Brain microvascular endothelial cell (primary cell): ENCODE measurements at regions not wholly inside any gene's neighbourhood (a gene's known extent, or its start where the extent isn't known, plus 50 kb on each side); places are given as distances from the start of the nearest gene placed in this dataset.

Experiments
- DNase-seq: peaks from one replicate; pipeline ENCODE4 v3.0.0-alpha.2; 2020
- H3K27ac ChIP-seq: fragments of 250-450 bp; sonication (Bioruptor Pico); 2 replicates; pipeline ENCODE4 v1.5.1; 2020; ENCODE audit warnings: mild to moderate bottlenecking, moderate library complexity
- H3K27me3 ChIP-seq: fragments of 250-450 bp; sonication (Bioruptor Pico); replicated peaks from 2 replicates; pipeline ENCODE4 v1.5.1; 2020; ENCODE audit warnings: mild to moderate bottlenecking
- H3K36me3 ChIP-seq: fragments of 250-450 bp; sonication (Bioruptor Pico); replicated peaks from 2 replicates; pipeline ENCODE4 v1.5.1; 2020; ENCODE audit warnings: mild to moderate bottlenecking
- H3K4me3 ChIP-seq: 2 replicates; pipeline ENCODE4 v1.5.1; 2011; ENCODE audit warnings: low read depth, mild to moderate bottlenecking, control low read depth, low read length, moderate library complexity
- CTCF ChIP-seq: IDR thresholded peaks from 2 replicates; pipeline ENCODE4 v1.5.1; 2011; ENCODE audit warnings: low read depth, mild to moderate bottlenecking, moderate library complexity, low read length, control low read depth, inconsistent platforms; ENCODE audit errors: missing control alignments
- in situ Hi-C: cut with HindIII; loops from 2 replicates; pipeline ENCODE4 v1.10.0; 2017; ENCODE audit warnings: low sequenced_read_pairs, low pct_ligation_motif_present

DNA sequence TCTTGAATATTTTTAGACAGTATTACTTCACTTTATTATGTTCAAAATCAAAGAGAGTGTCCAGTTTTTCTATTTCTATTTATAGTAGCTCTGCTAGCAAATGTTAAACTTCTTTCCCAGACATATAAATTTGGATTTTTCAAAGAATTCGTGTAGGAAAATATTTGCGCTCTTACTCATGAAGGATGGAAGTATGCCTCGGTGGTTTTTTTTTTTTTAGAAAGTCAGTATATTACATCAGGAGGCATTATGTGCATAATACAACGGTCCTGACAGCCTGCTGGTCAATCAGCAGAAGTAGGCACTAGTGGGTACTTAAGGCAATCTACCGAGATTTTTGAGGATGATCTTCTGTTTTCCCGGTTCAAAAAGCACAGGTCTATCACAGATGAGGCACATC is 249.3 kb downstream of the TBX18 start:
- Histone ChIP-seq H3K27ac (peak overlapping the region; percentile 61), H3K36me3 (no peaks in the 10 kb centered on the region), H3K27me3 (no peaks in the 10 kb centered on the region), H3K4me3 (no peak overlapping the region)
- in situ Hi-C loops: no loop called here
- TF ChIP-seq CTCF: peak; percentile 10
- no peak for DNase-seq

DNA sequence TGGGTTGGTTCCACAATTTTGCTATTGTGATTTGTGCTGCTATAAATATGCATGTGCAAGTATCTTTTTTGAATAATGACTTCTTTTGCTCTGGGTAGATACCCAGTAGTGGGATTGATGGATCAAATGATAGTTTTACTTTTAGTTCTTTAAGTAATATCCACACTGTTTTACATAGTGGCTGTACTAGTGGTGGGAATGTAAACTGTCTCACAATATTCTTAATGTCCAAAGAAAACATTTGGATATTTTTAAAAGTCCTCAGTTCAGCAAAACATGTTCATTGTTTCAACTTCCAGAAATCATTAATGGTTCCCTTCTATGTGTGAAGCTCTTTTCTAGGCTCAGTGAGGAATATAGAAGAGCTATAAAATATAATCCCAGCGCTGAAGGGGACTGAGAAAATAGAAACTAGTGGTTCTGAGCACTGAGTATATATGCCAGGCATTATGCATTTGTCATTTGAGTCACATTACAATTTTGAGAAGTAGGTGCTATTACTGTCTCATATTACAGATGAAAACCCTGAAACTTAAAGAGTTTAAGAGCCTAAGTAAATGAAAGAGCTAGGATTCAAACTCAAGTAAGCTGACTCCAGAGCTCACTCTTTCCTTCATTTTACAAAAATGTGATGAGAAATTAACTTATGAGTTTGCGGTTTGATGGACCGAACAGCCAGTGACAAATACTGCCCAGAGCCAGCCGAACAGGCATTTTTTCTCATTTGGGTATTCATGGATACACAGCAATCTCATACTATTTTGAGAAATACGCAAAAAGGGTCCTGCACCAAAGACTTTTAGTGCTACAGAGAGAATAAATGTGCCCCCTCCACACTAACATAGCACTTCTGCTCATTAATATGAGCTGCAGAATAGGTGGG is 250.1 kb downstream of the TBX18 start:
- no peaks in the 10 kb centered on the region for H3K27me3 ChIP-seq
- no peak for DNase-seq
- TF ChIP-seq CTCF: no peak
- H3K4me3 ChIP-seq: no peak overlapping the region
- no peaks in the 10 kb centered on the region for H3K36me3 ChIP-seq
- peak overlapping the region; percentile 61 for H3K27ac ChIP-seq
- in situ Hi-C loops: no loop called here

DNA sequence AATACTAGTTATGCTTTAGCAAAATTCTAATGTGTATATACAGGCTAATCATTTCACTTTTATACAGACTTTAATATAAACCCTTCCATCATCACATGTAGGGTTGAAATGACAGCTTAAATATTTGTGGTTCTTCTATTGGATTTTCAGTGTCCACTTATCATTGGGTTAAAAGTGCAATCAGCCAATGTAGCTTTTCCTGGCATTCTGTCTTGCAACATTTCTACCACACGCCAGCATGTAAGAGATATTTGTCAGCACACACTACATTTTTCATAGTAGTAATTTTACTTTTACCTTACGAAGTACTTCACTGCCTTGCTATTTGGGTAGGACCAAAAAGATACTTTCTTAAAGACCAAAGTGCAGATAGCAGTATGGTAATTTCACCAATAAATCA is 252.0 kb downstream of the TBX18 start:
- Histone ChIP-seq H3K27me3 (no peaks in the 10 kb centered on the region), H3K36me3 (no peaks in the 10 kb centered on the region), H3K27ac (no peak overlapping the region), H3K4me3 (no peak overlapping the region)
- peak; percentile 55 for DNase-seq
- no peak for TF ChIP-seq CTCF
- in situ Hi-C loops: no loop called here

- DNase-seq: no peak
- in situ Hi-C loops: no loop called here
Measured at GRCh38 chr6:84511929-84512328, 252.5 kb downstream of the TBX18 start.

GRCh38 chr6:84508981-84509380 is 255.4 kb downstream of the TBX18 start:
- in situ Hi-C loops: no loop called here
- peak; percentile 74 for DNase-seq
- H3K27ac ChIP-seq: peak overlapping the region; percentile 48
- TF ChIP-seq CTCF: no peak
- no peaks in the 10 kb centered on the region for H3K27me3 ChIP-seq
- no peaks in the 10 kb centered on the region for H3K36me3 ChIP-seq
- H3K4me3 ChIP-seq: no peak overlapping the region

More at GRCh38 chr6:84511929-84512328, 252.5 kb downstream of the TBX18 start:
- H3K27me3 ChIP-seq: no peaks in the 10 kb centered on the region
- no peak overlapping the region for H3K4me3 ChIP-seq
- no peaks in the 10 kb centered on the region for H3K36me3 ChIP-seq
- H3K27ac ChIP-seq: no peak overlapping the region
- no peak for TF ChIP-seq CTCF

DNA sequence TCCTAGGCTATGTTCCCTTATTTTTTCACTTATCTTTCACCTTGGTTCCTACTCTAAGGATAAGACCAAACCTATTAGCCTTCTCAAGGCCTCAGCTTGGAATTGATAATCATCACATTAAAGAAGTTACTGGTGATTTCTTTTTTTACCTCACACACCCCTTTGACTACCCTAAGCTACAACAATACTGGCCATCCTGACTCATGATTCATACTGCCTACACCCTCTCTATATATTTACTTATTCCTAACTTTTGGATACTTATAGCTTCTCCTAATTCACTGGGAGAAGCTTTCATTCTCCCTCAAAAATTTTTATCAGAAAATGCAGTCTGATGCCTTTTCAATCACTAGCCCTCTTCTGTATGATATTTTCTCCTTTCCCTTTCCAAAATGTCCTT is 256.1 kb downstream of the TBX18 start:
- in situ Hi-C loops: no loop called here
- no peaks in the 10 kb centered on the region for H3K27me3 ChIP-seq

More for the DNA sequence above, 256.1 kb downstream of the TBX18 start:
- H3K27ac ChIP-seq: peak overlapping the region; percentile 48
- H3K36me3 ChIP-seq: no peaks in the 10 kb centered on the region
- no peak overlapping the region for H3K4me3 ChIP-seq
- TF ChIP-seq CTCF: no peak
- peak; percentile 3 for DNase-seq
